Putamen (tissue), 1 donor: ENCODE measurements at regions not wholly inside any gene's neighbourhood (a gene's known extent, or its start where the extent isn't known, plus 50 kb on each side); places are given as distances from the start of the nearest gene placed in this dataset.
"Not testable (repeated sequence)": the region's sequence is repeated elsewhere in the genome, so short reads cannot be mapped to it uniquely, and the experiment has no call there.

ENCODE experiments used
- DNase-seq: peaks from one replicate; pipeline ENCODE4 v3.0.0-alpha.2; 2016; ENCODE audit warnings: low spot score

DNA sequence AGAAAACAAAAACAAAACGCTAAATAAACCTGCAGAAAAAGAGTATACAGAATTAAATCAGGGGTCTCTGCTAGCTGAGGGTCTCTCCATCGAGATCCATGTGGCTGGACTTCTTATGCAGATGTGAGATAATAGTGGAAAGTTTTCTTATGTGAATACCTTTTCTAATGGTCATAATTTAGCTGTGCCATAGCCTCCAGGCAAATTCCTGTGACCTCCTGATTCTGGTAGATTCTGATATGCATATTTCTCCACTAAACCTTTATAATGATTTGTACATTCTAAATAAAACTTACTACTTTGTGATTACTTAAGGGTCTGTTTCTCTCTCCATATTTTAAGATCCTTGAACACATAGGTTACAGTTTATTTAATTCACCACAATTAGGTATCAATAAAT, 1002.6 kb downstream of the GALC start:
- DNase-seq: no peak

DNA sequence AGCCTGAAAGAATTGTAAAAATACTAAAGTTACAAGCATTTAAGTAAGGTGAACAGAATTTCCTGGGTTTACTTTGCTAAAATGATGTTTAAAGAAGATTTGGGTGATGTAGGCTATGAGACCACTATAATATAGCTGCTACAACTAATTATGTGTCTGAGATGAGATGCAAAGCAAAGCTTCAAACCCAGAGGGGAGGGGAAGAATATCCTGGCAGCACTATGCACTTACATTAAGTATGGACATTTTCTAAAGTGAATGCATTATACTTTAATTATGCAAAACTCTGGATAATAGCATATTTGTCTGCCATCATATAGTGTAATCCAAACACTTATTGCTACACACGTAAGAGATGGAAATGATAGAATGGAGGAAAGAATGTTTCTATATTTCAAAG, 1003.7 kb downstream of the GALC start:
- no peak for DNase-seq

DNA sequence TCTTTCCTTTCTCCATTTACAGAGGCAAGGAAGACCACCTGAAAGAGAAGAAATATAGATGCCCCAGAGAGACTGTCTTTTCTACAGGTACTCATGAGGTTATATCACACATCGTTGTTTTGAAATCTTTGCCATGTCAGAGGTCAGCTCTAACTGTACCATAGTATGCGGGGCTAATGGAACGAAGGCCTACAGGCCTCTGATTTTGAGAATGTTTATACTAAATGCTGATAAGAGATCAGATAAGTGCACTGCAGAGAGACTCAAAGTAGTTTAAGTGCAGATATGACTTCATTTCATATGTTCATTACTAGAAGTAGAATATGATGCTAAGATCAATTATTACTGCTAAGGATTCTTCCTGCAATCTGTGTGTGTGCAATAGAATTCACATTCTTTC, 1005.0 kb downstream of the GALC start:
- no peak for DNase-seq

DNA sequence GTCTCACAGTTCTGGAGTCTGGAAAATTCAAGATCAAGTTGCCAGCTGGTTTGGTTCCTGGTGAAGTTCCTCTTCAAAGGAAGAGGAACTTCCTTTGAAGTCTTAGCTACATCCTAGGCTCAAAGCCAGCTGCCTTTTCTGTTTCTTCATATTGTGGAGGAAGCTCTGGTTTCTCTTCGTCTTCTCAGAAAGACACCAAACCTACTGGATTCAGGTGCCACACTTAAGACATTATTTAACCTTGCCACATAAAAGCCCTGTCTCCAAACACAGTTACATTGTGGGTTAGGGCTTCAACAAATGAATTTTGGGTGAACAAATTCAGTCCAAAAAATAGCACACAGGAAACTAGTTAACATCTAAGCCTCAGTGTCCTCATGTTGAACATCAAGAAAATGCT, 1019.8 kb downstream of the GALC start:
- DNase-seq: no peak

DNA sequence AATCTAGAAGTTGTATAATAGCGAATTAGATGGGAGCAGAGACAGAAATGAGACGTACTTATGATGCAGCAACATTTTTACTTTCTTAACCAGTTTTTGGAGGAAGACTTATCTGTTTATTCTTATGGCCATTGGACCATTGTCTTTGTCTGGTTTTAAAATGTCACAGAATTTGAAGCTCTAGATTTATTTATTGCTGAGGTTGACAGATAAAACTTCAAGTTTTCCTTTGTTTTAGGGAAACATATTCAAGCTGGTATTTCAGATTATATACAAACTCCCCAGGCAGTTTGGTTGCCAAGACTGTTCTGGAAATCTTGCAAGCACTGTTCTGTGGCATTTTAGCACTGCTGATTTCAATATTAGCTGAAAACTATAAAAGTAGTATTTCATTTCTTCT, 1021.7 kb downstream of the GALC start:
- no peak for DNase-seq

DNA sequence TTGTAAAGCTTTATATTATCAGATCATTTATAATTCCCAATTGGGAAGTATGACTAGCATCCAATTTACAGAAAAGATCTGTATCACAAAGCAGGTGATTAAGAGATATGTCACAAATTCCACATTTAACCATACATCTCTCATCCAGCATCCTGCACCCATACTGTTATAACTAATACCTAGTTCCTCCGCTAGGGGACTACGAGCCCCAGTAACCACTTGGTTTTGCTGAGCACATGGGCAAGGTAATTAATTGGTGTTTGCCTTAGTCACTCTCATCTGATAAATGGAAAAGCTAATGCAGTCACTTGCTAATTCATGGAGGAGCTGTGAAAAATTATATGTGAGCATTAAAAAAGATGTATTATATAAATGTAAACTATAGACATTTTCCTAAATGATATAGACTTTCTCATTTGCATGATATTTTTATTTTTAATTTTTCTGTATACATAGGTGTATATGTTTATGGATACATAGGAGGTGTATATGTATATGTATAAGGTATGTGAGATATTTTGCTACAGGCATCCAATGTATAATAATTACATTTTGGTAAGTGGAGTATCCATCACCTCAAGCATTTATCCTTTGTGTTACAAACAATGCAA, 1031.8 kb downstream of the GALC start:
- DNase-seq: no peak

DNA sequence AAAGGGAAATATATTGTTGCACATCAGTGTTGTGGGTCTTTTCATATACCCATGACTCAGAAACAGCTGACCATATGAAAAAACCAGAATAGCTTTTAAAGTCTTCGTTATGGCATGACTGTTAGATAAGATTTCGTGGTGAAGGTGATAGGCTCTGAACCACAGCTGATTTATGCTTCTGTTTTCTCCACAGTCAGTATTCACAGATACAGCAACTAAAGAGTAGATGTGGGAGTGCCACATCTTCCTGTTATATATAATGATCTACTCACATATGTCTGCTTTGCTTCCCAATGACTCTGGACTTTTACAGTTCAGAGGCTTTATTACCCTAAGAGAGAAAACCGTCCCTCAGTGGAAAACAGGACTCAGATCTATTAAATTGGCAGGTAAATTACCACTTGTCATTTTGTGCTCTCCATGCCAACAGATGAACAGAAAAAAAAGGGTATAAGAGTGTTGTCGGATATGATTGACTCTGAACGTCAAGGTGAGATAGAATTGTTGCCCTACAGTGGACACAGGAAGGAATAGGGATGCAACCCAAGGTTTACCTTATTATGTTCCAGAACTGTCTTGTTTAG, 1037.1 kb downstream of the GALC start:
- DNase-seq: no peak

DNA sequence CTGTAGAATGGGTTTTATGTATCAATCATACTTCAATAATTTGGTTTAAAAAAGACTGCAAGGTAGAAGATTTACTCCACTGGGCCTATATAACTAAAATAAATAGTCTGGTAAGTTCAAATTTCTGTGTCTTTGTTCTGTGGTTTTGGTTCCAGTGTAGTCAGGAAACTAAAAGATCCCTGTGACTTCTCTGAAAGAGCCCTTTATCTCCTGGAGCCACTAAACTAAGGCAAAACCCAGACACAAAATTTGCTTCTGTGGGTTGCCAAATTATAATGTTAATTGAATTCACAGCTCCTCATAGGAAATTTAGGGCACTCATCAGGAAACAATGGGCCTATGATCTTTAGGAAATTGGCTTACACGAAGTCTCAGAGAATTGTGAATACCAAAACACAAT, 1038.4 kb downstream of the GALC start:
- no peak for DNase-seq

DNA sequence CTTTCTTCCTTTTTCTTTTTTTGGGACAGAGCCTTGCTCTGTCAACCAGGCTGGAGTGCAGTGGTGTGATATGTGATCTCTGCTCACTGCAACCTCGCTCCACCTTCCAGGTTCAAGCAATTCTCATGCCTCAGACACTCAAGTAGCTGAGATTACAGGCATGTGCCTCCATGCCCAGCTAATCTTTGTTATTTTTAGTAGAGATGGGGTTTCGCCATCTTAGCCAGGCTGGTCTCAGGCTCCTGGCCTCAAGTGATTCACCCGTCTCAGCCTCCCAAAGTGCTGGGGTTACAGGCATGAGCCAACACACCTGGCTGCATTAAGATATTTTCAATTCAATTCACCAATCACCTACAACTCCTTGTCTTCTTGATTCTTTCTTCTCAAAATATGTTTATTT, 1046.5 kb downstream of the GALC start:
- DNase-seq: no peak

DNA sequence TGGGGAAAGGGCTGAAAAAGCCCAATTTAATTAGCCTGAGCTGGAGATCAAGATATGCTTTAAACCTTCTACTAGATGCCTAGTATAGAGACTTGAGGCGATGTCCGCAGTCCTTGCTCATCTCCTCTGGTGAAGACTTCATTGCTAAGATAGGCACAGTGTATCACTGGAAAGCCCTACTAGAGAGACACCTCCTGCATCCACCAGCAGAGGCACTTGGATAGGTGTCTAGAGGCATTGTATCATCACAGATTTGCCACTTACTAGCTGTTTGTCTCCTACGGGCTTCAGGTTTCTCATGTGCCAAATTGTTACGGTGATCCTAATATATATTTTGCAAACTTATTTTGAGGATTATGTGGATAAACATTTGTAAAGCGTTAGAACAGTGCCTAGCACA, 1048.5 kb downstream of the GALC start:
- DNase-seq: no peak

DNA sequence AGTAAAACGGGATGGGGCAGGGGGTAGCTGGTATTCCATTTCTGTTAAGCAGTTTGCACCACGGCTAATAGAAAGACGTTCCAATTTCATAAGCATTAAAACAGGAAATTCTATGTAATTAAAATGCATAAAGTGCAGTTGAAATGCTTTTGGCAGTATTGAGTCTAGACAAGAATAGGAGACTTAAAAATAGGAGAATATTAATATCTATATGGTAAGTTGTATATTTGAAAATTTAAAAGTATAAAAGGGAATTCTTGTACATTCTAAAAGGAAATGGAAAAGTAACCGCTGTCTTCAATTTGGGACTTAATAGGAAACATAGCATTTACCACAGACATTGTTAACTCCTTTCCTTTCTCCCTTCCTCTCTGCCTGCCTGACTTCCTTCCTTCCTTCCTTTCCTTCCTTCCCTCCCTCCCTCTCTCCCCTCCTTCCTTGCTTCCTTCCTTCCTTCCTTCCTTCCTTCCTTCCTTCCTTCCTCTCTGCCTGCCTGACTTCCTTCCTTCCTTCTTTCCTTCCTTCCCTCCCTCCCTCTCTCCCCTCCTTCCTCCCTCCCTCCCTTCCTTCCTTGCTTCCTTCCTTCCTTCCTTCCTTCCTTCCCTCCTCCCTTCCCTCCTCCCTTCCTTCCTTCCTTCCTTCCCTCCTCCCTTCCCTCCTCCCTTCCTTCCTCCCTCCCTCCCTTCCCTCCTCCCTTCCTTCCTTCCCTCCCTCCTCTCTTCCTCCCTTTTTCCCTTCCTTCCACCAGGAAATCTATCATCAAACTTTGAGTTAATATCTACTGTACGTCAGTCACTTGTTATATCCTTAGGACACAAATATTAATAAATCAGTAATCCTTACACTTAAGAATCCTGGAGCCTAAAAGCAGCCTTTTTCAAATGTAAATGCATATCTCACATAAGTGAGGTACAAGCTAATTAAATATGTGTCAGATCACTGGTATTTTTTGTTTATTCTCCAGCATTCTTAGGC, 1049.3 kb downstream of the GALC start:
- DNase-seq: no peak

DNA sequence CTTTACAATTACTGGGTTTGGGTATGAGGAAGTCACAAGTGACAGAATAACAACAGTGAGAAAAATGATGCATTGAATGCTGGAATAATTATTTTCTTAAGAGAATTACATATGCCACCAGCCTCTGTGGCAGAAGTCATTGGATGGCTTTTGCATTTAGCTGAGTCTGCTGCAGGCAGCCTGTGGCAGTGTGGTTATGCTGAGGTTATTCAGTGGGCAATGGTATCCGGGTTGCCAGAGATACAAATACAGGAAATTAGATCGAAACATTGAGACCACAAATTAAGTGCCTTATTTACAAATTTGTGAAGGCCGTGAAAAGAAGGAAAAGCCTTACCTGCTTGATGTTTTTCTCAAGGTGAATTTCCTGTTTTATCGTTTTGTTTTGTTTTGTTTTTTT, 1050.0 kb downstream of the GALC start:
- no peak for DNase-seq

DNA sequence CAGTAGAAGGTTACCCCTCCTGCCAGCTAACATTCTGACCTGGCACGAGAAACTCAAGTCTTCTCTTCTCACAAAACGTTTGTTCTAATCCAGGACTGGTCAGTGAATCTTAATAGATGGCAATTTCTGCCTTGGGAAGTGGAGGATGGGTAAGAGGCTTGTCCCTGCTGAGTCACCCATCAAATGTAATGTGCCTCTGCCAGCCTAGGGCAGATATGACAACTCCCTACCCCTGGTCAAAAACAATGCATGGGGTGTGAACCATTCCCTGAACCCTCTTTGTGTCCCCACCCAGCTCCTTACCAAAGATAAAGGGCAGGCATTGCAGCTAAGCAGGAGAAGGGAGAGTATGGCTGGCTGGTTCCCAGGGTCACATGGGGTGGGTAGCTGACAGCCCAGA, 1052.9 kb downstream of the GALC start:
- DNase-seq: no peak

DNA sequence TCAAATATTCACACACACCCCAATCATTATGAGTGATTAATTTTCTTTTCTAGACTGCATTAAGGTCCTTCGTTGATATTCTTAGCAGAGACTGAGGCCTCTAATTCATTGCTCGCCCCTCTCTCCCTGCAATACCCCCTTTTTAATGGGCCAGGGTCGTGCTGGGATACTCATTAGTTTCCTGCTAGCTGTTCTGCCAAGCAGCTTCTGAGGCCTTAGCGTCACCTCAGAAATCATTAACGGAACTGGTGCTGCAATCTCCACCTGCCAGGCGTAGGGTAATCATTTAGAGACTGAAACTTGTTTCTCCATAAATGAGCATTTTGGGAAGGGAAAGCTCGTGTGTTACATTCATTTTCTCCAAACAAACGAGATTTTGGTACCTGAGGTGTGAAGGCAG, 1054.7 kb downstream of the GALC start:
- DNase-seq: no peak

DNA sequence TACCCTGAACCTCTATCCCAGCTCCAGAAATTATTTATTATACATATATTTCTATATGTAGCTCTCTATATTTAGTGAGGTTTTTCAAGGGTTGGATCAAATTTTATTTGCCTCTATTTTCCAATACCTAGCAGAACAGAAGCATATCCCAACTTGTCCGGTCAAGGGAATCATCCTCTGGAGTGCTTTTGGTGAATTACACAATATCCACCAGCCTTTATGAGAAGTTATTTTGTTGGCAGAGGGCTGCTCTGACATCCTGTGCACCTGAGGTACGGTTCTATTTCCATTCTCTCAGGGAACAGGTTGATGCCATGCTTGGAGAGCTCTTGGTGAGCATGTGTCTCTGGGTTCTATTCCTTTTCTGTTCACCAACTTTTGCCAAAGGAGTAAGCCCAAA, 1056.4 kb downstream of the GALC start:
- no peak for DNase-seq

DNA sequence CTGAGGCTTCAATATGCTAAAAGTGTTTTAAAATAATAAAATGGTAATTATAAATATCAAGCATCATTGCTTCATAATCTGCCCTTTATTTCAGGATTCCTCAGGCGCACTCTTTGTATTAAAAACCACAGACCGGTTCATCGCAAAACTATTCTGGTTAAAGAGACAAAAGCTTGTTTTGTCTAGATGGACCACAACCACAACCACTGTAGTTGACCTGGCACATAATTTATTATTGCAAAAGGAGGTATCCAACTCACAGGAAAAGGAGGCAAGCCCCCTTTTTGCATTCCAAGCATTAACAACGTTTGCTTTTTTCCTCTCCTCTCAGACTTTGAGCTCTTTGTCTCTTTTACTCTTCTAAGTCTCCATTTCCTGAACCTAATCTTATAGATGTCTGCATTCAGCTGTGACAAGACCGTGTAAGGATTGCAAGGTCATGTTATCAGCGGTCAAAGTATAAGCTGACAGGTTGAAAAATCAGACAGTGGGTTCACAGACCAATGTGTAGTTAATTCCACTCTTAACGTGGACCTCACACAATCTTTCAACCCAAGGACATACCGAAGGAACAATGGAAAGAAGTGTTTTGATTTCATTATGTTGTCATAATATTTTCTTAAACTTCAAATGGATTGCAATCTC, 1057.6 kb downstream of the GALC start:
- no peak for DNase-seq

DNA sequence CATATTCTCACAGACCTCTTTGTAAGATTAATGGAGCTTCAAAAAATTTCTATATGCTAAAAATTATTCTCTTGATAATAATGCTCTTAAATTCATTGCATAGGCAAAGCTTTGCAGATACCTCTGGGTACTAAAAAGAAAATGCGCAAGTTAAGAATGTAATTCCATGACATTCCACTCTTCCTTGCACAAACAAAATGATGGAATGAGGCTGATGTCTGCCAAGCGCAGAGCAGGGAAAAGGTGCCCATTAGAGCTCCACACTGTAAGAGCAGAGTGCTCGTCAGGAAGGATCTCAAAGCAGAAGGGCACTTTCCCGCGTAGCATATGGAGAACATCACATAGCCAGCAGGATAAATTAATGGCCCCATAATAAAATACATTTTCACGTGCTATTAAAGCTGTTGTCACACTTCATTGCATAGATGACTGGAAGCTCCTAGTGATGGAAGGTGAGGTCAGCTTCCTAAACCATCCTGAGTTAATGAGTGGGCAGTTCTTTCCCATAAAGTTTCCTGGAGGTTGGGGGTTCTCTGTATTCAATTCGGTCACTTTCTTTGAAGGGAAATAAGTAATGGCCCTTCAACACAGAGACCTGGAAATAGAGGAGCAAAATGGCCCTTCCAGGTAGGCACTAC, 1058.9 kb downstream of the GALC start:
- DNase-seq: no peak

DNA sequence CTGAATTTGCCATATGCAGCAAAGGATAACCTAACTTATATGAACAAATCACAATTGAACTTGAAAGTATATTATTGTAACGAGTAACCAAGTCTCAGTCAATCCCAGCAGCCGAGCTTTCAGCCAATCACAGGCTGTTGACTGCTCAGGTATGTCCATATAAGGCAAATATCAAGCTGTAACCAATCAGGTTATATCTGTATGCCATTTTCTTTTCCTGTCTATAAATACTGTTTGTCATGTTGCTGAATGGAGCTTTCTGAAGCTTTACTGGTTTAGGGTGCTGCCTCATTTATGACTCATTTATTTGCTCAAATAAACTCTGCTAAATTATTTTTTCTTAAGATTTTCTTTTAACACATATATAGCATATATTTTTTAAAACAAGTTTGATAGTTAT, 1059.5 kb downstream of the GALC start:
- DNase-seq: no peak

DNA sequence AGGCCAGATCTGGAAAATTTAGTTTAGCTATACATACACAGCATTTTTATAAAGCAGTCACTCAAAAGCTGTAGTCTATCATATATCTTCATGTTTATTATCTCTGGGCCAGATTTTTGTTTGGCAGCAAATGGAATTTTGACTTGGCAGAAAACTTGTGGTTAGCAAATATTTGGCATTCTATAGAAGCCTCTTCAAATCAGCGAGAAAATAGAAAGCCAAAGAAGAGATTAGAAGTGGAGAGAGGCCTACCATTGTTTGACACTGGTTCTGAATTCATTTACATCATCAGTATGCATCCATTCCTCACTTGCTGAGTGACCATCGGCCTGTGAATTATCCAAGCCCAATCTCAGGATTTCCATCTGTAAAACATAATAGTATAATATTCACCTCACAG, 1077.6 kb downstream of the GALC start:
- DNase-seq: no peak

DNA sequence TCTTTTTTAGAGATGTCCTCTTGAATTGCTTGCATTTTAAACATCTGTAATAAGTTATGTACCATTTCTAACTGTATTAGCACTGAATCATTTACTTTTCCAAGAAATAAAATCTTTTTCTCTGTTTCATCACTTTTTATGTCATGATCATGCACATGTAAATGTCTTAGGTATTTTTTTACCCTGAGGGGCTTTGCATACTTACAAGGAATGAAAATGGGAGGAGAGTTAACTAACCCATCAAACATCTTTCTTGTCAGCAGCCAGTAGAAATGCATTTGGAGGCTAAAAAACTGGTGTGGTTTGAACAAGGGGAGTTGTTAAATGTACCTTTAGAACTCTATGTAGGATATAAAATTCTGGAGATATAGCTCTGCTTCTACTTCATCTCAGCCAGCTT, 1080.3 kb downstream of the GALC start:
- no peak for DNase-seq

DNA sequence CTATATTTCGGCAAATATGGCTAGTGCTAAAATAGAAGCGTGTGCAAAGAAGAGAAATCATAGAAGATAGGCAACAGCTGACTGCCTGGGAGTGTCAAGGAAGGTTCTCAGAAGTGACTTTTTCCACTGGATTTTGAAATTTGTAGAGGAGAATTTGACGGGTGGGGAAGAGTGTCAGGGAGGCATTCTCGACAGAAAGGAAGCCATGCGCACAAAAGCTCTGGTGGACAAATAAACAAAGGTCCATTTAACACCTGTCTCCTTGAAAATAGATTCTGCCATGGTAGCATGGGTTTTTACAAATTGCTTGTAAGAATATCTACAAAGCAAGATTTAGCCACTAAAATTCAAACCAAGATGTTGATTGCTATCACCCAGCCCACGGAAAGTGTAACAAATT, 1081.5 kb downstream of the GALC start:
- no peak for DNase-seq

DNA sequence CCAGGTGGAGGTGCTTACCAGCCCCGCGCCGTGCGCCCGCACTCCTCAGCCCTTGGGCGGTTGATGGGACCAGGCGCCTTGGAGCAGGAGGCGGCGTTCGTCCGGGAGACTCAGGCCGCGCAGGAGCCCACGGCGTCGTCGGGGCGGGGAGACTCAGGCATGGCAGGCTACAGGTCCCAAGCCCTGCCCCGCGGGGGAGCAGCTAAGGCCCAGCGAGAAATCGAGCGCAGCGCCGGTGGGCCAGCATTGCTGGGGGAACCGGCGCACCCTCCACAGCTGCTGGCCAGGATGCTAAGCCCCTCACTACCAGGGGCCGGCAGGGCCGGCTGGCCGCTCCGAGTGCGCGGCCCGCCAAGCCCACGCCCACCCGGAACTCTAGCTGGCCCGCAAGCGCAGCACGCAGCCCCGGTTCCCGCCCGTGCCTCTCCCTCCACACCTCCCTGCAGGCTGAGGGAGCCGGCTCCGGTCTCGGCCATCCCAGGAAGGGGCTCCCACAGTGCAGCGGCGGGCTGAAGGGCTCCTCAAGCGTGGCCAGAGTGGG, 1087.5 kb downstream of the GALC start:
- not testable (repeated sequence) for DNase-seq
